SH-SY5Y (cell line): ENCODE measurements at regions not wholly inside any gene's neighbourhood (a gene's known extent, or its start where the extent isn't known, plus 50 kb on each side); places are given as distances from the start of the nearest gene placed in this dataset.

Experiments
- GATA2 ChIP-seq: IDR thresholded peaks from 2 replicates; pipeline ENCODE4 v1.6.1; 2011; ENCODE audit warnings: mild to moderate bottlenecking, low read depth, low read length
- GATA3 ChIP-seq: IDR thresholded peaks from 2 replicates; pipeline ENCODE4 v1.6.1; 2011; ENCODE audit warnings: low read depth, mild to moderate bottlenecking, low read length, moderate library complexity

GRCh38 chr1:5576673-5577065 lies 415.6 kb downstream of the NPHP4 start:
- TF ChIP-seq GATA2 (no peak), GATA3 (no peak)
